ENCODE measurements at regions not wholly inside any gene's neighbourhood (a gene's known extent, or its start where the extent isn't known, plus 50 kb on each side); places are given as distances from the start of the nearest gene placed in this dataset.

GRCh38 chr2:155630760-155631159 lies 701.8 kb downstream of the NR4A2 start:
- no peak for TF ChIP-seq E2F6 (IDR thresholded peaks at IDR 0.05; ENCODE audit: borderline replicate concordance, low read depth)
- no peak for TF ChIP-seq CTCF (IDR thresholded peaks at IDR 0.05)
- TF ChIP-seq CHD2 (IDR thresholded peaks at IDR 0.05; ENCODE audit: low read length, partially characterized antibody) = no peak
- TF ChIP-seq CEBPB (IDR thresholded peaks at IDR 0.05) = no peak
- TF ChIP-seq GATA3 (IDR thresholded peaks at IDR 0.05; ENCODE audit: borderline replicate concordance) = no peak
- no peak for TF ChIP-seq ESRRA (IDR thresholded peaks at IDR 0.05; ENCODE audit: borderline replicate concordance, low read length)
- no peak for TF ChIP-seq HOXA7 (CRISPR knock-in tag; IDR thresholded peaks at IDR 0.05)
- no peak for TF ChIP-seq MAX (IDR thresholded peaks at IDR 0.05)
- no peak for TF ChIP-seq JUNB (IDR thresholded peaks at IDR 0.05)
- no peak for TF ChIP-seq RCOR1 (IDR thresholded peaks at IDR 0.05; ENCODE audit: low read depth, low read length)
- no peak for TF ChIP-seq RAD21 (conservative IDR thresholded peaks at IDR 0.05 in 1 of 2, IDR thresholded peaks at IDR 0.05 in 1 of 2)

All from A549 (cell line).